ENCODE measurements at regions not wholly inside any gene's neighbourhood (a gene's known extent, or its start where the extent isn't known, plus 50 kb on each side); places are given as distances from the start of the nearest gene placed in this dataset.
A peak's percentile ranks its signal among the peaks of the same experiment; 100 is the strongest.

DNA sequence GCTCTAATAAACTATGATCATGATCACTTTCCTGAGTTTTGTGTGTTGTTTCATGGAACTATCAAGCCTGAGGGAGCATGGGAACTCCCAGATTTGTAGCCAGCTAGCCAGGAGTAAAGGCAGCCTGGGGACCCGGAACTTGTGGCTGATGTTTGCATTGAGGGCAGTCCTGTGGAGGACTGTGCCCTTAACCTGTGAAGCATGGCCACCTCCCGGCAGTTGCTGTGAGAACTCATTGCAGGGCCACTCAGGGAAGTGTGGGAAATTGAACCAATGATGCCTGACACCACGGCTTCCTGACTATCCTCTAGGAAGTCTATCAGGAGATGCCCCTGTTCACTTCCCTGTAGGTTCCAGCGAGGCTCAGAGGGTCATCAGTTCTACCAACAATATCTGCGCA is 250.6 kb downstream of the DAD1 start:
- DNase-seq (ENCODE audit: low read depth) = no peak

DNA sequence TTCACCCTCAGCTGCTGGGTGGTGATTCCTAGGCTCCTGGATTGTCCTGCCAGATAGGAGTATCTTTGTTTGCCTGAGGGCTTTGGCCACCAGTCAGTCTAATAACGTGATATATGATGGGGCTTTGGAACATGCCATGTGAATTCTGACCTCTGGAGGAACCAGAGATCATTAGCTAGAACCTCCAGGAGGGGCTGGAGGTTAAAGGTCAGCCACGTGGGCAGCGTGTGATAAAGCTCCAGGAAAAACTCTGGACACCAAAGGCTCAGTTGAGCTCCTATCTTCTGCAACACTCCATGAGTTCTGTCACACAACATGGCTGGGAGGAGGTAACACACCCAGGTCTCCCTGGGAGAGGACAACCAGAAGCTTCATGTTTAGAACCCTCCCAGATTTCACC is 251.1 kb downstream of the DAD1 start:
- no peak for DNase-seq (ENCODE audit: low read depth)

DNA sequence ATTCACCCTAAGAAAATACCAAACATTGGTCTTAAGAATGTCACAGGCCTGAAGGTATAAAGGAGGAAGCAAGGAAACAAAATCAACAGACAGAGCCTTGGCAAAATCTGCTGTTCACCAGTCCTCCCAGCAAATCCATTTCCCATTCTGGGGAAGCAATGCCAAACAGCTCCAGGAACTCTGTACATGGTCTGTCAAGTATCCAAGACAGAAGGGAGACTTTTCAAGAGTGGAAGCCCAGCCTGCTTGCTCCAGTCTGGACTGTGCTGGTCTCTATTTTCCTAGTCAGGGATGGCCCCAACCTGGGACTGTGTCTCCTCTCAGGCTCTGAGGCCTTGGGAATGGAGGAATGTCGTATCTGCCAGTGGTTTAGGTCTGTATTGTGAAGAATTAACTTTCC is 251.5 kb downstream of the DAD1 start:
- no peak for DNase-seq (ENCODE audit: low read depth)

GRCh38 chr14:22336031-22336430 is 253.0 kb downstream of the DAD1 start:
- DNase-seq (ENCODE audit: low read depth) = no peak

- DNase-seq (ENCODE audit: low read depth) = no peak
Observed at GRCh38 chr14:22334627-22335026, 254.4 kb downstream of the DAD1 start.

DNA sequence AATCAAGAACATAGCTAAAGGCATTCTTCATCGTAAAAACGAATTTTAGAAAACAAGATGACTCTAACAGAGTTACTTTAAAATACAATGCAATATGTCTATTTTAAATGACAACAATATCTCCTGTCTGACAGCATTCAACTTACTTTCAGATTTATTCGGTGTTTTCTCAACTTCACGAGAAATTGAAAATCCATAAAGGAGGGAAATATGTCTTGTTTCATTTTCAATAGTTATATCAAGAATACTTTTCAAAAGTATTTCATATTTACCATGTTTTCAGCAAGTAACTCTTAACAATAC is 254.8 kb downstream of the DAD1 start:
- DNase-seq (ENCODE audit: low read depth) = no peak

GRCh38 chr14:22333422-22334274 is 255.4 kb downstream of the DAD1 start:
- no peak for DNase-seq (ENCODE audit: low read depth)

DNA sequence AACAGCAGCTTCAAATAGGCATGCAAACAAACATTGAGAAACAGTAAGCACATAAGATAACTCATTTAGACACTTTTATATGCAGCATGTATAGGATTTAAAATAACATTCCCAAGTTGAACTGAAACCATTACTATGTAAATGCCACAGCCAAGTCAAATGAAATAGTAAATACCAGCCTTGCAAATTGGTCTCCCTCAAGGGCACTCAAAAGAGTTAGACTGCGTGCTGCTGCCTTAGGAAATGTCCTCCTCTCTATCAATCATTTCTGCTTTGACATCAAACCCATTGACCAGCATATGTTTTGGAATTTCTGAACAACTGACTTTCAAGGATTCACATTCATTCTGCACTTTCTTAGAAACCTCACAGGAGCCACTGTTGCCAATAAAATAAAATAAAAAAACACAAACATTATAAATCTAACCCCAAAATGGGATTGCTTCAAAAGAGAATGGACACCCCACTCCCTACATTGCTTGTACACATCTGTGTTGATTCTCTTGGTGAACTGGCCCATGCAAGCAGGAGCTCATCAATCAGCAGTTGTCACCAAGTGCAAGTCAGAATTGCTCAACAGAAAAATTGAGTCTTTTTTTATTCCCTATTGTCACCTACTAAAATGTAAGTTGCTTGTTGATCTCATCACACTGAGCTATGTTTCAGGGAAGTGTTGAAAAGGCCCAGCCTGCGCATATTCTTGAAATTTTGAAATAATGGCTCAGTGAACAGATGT is 256.2 kb downstream of the DAD1 start:
- DNase-seq (ENCODE audit: low read depth) = peak; percentile 94

GRCh38 chr14:22329371-22329770 is 259.7 kb downstream of the DAD1 start:
- no peak for DNase-seq (ENCODE audit: low read depth)

- DNase-seq (ENCODE audit: low read depth) = no peak
Observed at GRCh38 chr14:22325676-22326400, 263.2 kb downstream of the DAD1 start.

GRCh38 chr14:22320362-22320750 is 268.7 kb downstream of the DAD1 start:
- DNase-seq (ENCODE audit: low read depth) = no peak

DNA sequence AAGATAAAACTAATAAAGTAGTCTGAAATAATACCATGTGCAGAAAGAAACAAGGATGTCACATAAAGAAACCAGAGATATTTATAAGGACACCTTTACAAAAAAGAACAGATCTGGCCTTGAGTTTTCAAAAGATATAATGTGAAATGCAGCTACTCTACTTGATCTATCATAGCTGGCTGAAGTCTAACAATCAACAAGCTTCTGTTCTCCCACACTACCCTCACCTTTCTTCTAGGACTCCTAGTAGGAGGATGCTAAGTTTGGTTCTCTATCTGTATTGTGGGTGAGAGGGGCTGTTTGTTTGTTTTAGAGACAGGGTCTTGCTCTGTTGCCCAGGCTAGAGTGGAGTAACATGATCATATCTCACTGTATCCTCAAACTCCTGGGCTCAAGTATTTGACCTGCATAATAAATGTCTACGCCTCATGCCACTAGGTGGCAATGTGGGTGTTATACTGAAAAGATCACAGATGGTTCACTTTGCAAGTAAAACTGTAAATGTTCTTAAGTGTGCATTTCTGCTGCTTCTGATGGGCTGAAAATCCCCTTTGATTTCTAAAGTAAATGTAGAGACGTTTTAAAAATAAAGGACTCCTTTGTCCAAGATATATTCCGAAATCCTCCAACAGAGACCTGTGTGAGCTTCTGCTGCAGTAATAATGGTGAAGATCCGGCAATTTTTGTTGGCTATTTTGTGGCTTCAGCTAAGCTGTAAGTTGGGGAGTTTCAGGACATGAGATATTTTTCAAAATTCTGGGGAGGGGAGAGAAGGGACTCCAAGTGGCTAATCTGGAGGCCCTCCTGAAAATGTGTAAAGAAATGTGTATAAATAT is 269.3 kb downstream of the DAD1 start:
- peak; percentile 56 for DNase-seq (ENCODE audit: low read depth)

- DNase-seq (ENCODE audit: low read depth) = no peak
Observed at GRCh38 chr14:22318951-22319350, 270.1 kb downstream of the DAD1 start.

- no peak for DNase-seq (ENCODE audit: low read depth)
Observed at GRCh38 chr14:22316473-22316872, 272.6 kb downstream of the DAD1 start.

DNA sequence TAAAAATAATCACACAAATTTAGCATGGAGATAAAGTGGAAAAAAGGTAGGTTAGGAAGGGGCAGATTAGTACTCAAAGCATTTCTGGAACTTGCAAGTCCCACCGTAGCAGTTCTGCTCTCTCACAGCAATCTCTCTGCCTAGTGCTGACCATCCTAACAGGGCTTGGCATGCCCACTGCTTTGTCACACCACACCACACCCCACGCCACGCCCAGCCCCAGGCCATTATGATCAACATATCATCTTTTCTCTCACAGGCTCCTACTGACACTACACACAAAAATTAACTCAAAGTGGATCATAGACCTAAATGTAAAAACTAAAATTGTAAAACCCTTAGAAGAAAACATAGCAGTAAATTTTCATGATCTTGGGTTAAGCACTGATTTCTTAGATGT is 273.7 kb downstream of the DAD1 start:
- DNase-seq (ENCODE audit: low read depth) = no peak

- DNase-seq (ENCODE audit: low read depth) = no peak
Observed at GRCh38 chr14:22314183-22314820, 274.7 kb downstream of the DAD1 start.

DNA sequence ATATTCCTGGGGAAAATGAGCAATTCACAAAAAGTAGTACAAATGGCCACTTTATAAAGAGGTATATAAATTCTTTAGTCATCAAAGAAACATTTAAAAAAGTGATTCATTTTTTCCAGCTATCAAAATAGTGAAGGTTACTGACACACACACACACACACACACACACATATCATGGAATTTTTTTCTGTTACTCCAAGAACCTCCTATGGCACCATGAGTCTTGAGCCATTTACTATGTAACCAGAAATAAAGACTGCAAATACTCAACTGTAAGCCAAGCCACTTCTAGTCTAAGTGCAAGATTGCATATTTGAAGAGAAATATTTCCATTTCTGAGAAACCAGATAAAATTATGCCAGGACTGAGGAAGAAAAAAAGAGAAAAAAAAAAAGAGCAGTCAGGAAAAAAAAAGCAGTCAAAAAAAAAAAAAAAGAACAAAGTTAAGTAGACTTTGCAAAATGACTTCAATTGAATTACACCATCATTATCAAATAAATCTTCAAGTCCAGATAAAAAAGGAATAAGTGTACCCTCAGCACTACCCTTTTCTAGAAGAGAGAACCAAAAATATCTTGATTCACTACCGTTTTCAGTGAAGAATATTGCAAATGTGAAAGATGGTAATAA is 275.7 kb downstream of the DAD1 start:
- DNase-seq (ENCODE audit: low read depth) = no peak

DNA sequence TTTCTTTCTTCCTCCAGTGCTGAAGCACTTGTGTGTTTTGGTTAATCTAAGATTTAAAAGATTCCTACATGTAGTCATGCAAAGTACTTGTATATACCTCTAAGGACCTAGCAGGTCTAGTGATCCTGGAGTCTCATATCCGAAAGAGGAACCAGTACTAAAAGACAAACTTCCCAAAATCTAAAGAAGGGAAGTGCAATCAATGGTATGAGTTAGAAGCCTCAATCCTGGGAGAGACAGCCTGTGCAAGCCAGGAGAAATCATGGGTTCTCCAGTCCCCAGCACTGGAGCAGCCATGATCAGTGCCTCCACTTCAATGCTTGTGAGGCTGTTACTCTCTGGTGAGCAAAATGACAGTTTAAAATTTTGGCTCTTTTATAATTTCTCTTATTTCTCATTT is 277.4 kb downstream of the DAD1 start:
- no peak for DNase-seq (ENCODE audit: low read depth)

- no peak for DNase-seq (ENCODE audit: low read depth)
Observed at GRCh38 chr14:22305607-22306006, 283.4 kb downstream of the DAD1 start.

DNA sequence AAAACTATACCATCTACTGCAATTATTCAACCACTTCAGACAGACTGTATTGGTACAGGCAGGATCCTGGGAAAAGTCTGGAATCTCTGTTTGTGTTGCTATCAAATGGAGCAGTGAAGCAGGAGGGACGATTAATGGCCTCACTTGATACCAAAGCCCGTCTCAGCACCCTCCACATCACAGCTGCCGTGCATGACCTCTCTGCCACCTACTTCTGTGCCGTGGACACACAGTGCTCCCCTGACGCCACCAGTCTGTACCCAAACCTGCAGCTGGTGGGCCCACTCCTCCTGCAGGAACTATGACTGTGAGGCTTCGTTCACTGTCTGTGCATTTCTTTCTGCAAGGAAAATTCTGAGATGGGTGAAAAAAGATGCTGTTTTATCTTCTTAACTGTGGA is 284.7 kb downstream of the DAD1 start:
- no peak for DNase-seq (ENCODE audit: low read depth)
